ENCODE measurements at regions not wholly inside any gene's neighbourhood (a gene's known extent, or its start where the extent isn't known, plus 50 kb on each side); places are given as distances from the start of the nearest gene placed in this dataset.

- H3K27me3 ChIP-seq: no peaks in the 10 kb centered on the region
- intact Hi-C loops (cut with DNase I): no loop called here
- H3K27ac ChIP-seq: no peak overlapping the region
- TF ChIP-seq POLR2AphosphoS5 (IDR thresholded peaks at IDR 0.05; ENCODE audit: insufficient read depth in 1 of 2, low read depth in 1 of 2): no peak
- no peak for TF ChIP-seq POLR2A (IDR thresholded peaks at IDR 0.05)
- TF ChIP-seq CTCF (IDR thresholded peaks at IDR 0.05): no peak
- no peak overlapping the region for H3K4me3 ChIP-seq
- no peaks in the 10 kb centered on the region for H3K9me3 ChIP-seq
- H3K4me1 ChIP-seq: no peaks in the 10 kb centered on the region
- H3K36me3 ChIP-seq: no peaks in the 10 kb centered on the region
- peak in 1 of 2 donors; percentile 97 for DNase-seq (ENCODE audit: extremely low spot score in 2 of 2)
These were observed 104.4 kb upstream of the GOLGA6L6 start for GRCh38 chr15:20645956-20646355.

- TF ChIP-seq POLR2A (IDR thresholded peaks at IDR 0.05) (no peak), CTCF (IDR thresholded peaks at IDR 0.05) (no peak), POLR2AphosphoS5 (IDR thresholded peaks at IDR 0.05; ENCODE audit: insufficient read depth in 1 of 2, low read depth in 1 of 2) (no peak)
- Histone ChIP-seq H3K9me3 (no peaks in the 10 kb centered on the region), H3K27ac (no peak overlapping the region), H3K36me3 (no peaks in the 10 kb centered on the region), H3K4me1 (no peaks in the 10 kb centered on the region), H3K27me3 (no peaks in the 10 kb centered on the region), H3K4me3 (no peak overlapping the region)
- no peak for DNase-seq (ENCODE audit: extremely low spot score in 2 of 2)
- intact Hi-C loops (cut with DNase I): no loop called here
These were observed 103.3 kb upstream of the GOLGA6L6 start for GRCh38 chr15:20644896-20645295.

- H3K27me3 ChIP-seq: no peaks in the 10 kb centered on the region
- H3K4me3 ChIP-seq: no peak overlapping the region
- no peaks in the 10 kb centered on the region for H3K9me3 ChIP-seq
- H3K27ac ChIP-seq: no peak overlapping the region
- no peak for DNase-seq (ENCODE audit: extremely low spot score in 2 of 2)
- TF ChIP-seq POLR2A (IDR thresholded peaks at IDR 0.05) (no peak), POLR2AphosphoS5 (IDR thresholded peaks at IDR 0.05; ENCODE audit: insufficient read depth in 1 of 2, low read depth in 1 of 2) (no peak), CTCF (IDR thresholded peaks at IDR 0.05) (no peak)
- no peaks in the 10 kb centered on the region for H3K4me1 ChIP-seq
- H3K36me3 ChIP-seq: no peaks in the 10 kb centered on the region
- intact Hi-C loops (cut with DNase I): no loop called here
These were observed 102.3 kb upstream of the GOLGA6L6 start for GRCh38 chr15:20643829-20644425.

GRCh38 chr15:20643024-20643770, 101.6 kb upstream of the GOLGA6L6 start:
- no peak overlapping the region for H3K27ac ChIP-seq
- no peaks in the 10 kb centered on the region for H3K4me1 ChIP-seq
- DNase-seq (ENCODE audit: extremely low spot score in 2 of 2): no peak
- H3K36me3 ChIP-seq: no peaks in the 10 kb centered on the region
- TF ChIP-seq CTCF (IDR thresholded peaks at IDR 0.05): no peak
- TF ChIP-seq POLR2A (IDR thresholded peaks at IDR 0.05): no peak
- TF ChIP-seq POLR2AphosphoS5 (IDR thresholded peaks at IDR 0.05; ENCODE audit: insufficient read depth in 1 of 2, low read depth in 1 of 2): no peak
- H3K4me3 ChIP-seq: no peak overlapping the region
- H3K9me3 ChIP-seq: no peaks in the 10 kb centered on the region
- intact Hi-C loops (cut with DNase I): no loop called here
- H3K27me3 ChIP-seq: no peaks in the 10 kb centered on the region
